Neuron (in vitro differentiated cells): ENCODE measurements at regions not wholly inside any gene's neighbourhood (a gene's known extent, or its start where the extent isn't known, plus 50 kb on each side); places are given as distances from the start of the nearest gene placed in this dataset.

Source experiments
- H2AFZ ChIP-seq: one replicate; pipeline ENCODE4 v1.6.1; 2013; ENCODE audit warnings: low read depth, mild to moderate bottlenecking, inconsistent platforms, low read length, moderate library complexity
- H3K27me3 ChIP-seq: one replicate; pipeline ENCODE4 v1.6.1; 2013; ENCODE audit warnings: low read length; ENCODE audit not compliant: insufficient read depth
- H3K36me3 ChIP-seq: one replicate; pipeline ENCODE4 v1.6.1; 2013; ENCODE audit warnings: low read length; ENCODE audit not compliant: insufficient read depth
- H3K4me1 ChIP-seq: one replicate; pipeline ENCODE4 v1.6.1; 2013; ENCODE audit warnings: low read length; ENCODE audit not compliant: insufficient read depth
- H3K4me3 ChIP-seq: 2 replicates; pipeline ENCODE4 v1.5.1; 2013; ENCODE audit warnings: mild to moderate bottlenecking, low read length, moderate library complexity
- H3K9me3 ChIP-seq: one replicate; pipeline ENCODE4 v1.6.1; 2013; ENCODE audit warnings: low read length

- Histone ChIP-seq H3K4me3 (no peak overlapping the region), H3K27me3 (no peaks in the 10 kb centered on the region), H3K36me3 (no peaks in the 10 kb centered on the region), H3K4me1 (no peaks in the 10 kb centered on the region), H3K9me3 (no peaks in the 10 kb centered on the region), H2AFZ (no peak overlapping the region)
Observed at GRCh38 chr18:27249933-27250332, 64.8 kb upstream of the CHST9 start.

GRCh38 chr18:27244259-27244658 is 59.2 kb upstream of the CHST9 start:
- no peak overlapping the region for H3K4me3 ChIP-seq

GRCh38 chr18:27242392-27243047 is 57.4 kb upstream of the CHST9 start:
- Histone ChIP-seq H3K9me3 (no peaks in the 10 kb centered on the region), H3K27me3 (no peaks in the 10 kb centered on the region), H3K36me3 (no peaks in the 10 kb centered on the region), H2AFZ (no peak overlapping the region), H3K4me1 (no peaks in the 10 kb centered on the region), H3K4me3 (no peak overlapping the region)

More at GRCh38 chr18:27244259-27244658, 59.2 kb upstream of the CHST9 start:
- Histone ChIP-seq H3K27me3 (no peaks in the 10 kb centered on the region), H3K36me3 (no peaks in the 10 kb centered on the region), H2AFZ (no peak overlapping the region), H3K4me1 (no peaks in the 10 kb centered on the region), H3K9me3 (no peaks in the 10 kb centered on the region)

GRCh38 chr18:27240383-27240782 is 55.3 kb upstream of the CHST9 start:
- Histone ChIP-seq H3K4me1 (no peaks in the 10 kb centered on the region), H3K27me3 (no peaks in the 10 kb centered on the region)

GRCh38 chr18:27239669-27240068 is 54.6 kb upstream of the CHST9 start:
- Histone ChIP-seq H2AFZ (no peak overlapping the region), H3K36me3 (no peaks in the 10 kb centered on the region), H3K27me3 (no peaks in the 10 kb centered on the region), H3K9me3 (no peaks in the 10 kb centered on the region), H3K4me3 (no peak overlapping the region), H3K4me1 (no peaks in the 10 kb centered on the region)

More at GRCh38 chr18:27240383-27240782, 55.3 kb upstream of the CHST9 start:
- Histone ChIP-seq H3K4me3 (no peak overlapping the region), H3K9me3 (no peaks in the 10 kb centered on the region), H3K36me3 (no peaks in the 10 kb centered on the region), H2AFZ (no peak overlapping the region)

GRCh38 chr18:27235218-27235870 is 50.2 kb upstream of the CHST9 start:
- Histone ChIP-seq H3K27me3 (no peaks in the 10 kb centered on the region), H3K9me3 (no peaks in the 10 kb centered on the region)

More at GRCh38 chr18:27235218-27235870, 50.2 kb upstream of the CHST9 start:
- Histone ChIP-seq H3K4me1 (no peaks in the 10 kb centered on the region), H3K36me3 (no peaks in the 10 kb centered on the region), H3K4me3 (no peak overlapping the region), H2AFZ (no peak overlapping the region)
